HG02798 (cell line): ENCODE measurements at regions not wholly inside any gene's neighbourhood (a gene's known extent, or its start where the extent isn't known, plus 50 kb on each side); places are given as distances from the start of the nearest gene placed in this dataset.
"Not testable (repeated sequence)": the region's sequence is repeated elsewhere in the genome, so short reads cannot be mapped to it uniquely, and the experiment has no call there.

Experiments
- ATAC-seq: cut with Tn5 transposase; IDR thresholded peaks from one replicate; pipeline ENCODE4 v1.9.1; 2021; ENCODE audit warnings: mild to moderate bottlenecking; ENCODE audit not compliant: unreplicated experiment, poor library complexity

GRCh38 chrX:16316331-16316730 is 149.1 kb downstream of the MAGEB17 start:
- ATAC-seq = no peak

DNA sequence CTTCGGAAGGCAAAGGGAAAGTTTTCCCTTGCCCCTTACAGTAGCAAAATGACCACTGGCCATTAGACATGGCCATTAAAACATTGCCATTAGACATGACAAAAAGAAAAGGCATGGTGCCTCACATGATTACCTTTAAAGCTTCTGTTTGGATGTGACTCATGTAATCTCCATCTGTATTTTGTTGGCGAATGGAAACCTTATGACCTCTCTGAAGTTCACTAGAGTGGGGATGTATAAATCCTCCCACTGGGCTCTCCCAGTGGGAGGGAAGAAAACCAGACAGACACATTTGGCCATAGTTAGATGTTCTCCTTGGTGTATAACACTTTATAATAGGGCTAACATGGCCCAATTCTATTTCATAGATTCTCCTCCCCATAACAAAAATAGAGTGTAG is 152.6 kb downstream of the MAGEB17 start:
- no peak for ATAC-seq

- ATAC-seq = no peak
Measured at GRCh38 chrX:16320765-16321355, 153.6 kb downstream of the MAGEB17 start.

GRCh38 chrX:16333453-16333852 is 166.2 kb downstream of the MAGEB17 start:
- no peak for ATAC-seq

DNA sequence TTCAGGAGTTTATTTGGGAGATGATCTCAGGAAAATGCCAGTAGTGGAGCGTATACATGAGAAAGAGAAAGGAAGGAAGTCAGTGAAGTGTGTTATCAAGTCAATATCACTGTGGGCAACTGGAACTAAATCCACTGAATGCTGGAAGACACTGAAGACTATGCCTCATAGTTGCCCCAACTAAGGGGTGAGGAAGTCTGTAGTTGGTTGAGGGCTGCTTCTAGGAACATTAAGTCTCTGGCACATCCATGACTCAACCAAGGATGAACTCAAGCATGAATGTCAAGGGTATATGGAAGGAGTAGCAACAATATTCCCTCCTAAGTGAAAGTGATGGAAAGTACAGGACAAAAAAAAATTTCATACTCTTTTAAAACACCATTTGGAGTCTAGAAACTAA is 167.9 kb downstream of the MAGEB17 start:
- no peak for ATAC-seq

GRCh38 chrX:16347968-16348670 is 180.8 kb downstream of the MAGEB17 start:
- ATAC-seq = no peak

GRCh38 chrX:16357902-16358301 is 190.6 kb downstream of the MAGEB17 start:
- no peak for ATAC-seq

GRCh38 chrX:16360056-16360455 is 192.8 kb downstream of the MAGEB17 start:
- not testable (repeated sequence) for ATAC-seq

DNA sequence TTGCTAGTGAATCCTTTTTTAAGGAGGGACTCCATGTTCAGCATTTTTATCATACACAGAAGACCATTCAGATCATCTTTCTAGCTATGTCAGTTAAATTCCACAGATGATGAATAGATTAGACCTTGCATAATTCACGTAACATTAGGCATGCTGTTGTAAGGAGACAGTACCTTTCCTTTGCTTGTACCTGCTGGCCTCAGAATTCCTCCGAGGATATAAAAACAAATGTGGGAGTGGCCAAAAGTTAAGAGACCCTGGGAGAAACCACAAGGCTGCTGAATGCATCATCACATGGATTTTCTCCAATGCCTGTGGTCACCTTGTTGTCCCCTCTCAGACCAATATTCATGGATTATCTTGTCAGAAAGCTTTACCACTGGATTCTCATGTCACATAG is 201.4 kb downstream of the MAGEB17 start:
- ATAC-seq = no peak

DNA sequence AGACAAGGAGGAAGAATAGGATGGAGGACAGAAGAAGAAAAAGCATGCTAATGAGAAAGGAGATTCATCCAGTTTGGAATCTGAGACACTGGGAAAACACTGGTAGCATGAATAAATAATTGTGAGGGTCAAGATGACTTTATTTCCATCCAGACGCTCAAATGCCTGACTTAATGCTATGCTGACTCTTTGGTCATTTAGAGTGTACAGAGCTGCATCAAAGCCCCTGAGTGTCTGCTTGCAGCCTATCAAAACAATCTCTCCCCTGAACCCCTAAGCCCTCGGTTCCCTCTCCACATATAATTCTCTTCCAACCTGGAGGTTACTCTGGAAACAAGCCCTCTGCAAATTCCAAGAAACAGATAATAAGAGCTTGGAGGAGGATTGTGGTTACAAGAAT is 208.8 kb downstream of the MAGEB17 start:
- no peak for ATAC-seq

- ATAC-seq = no peak
Measured at GRCh38 chrX:16386126-16386525, 218.8 kb downstream of the MAGEB17 start.

GRCh38 chrX:16392597-16392996 is 225.3 kb downstream of the MAGEB17 start:
- no peak for ATAC-seq

GRCh38 chrX:16394290-16394689 is 227.0 kb downstream of the MAGEB17 start:
- ATAC-seq = no peak

GRCh38 chrX:16403808-16404207 is 236.5 kb downstream of the MAGEB17 start:
- no peak for ATAC-seq

GRCh38 chrX:16416588-16416987 is 233.4 kb upstream of the S100G start:
- ATAC-seq = no peak

DNA sequence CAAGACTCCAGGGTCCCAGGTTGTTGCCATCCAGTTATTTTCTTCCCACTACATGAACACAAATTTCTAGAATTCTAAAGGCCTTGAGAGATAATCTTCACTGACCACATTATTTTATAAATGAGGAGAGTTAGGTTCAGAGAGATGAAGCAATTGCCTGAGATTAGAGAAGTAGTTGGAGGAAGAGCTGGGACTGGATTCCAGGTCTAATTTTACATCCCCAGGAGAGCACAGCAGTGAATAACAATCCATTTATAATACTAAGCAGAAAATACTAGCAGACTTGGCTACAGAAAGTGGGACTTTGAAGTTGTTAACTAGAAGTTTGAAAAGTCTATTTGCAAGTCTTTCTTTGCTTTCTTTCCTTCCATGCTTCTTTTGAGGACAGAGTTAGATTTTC is 231.3 kb upstream of the S100G start:
- no peak for ATAC-seq

DNA sequence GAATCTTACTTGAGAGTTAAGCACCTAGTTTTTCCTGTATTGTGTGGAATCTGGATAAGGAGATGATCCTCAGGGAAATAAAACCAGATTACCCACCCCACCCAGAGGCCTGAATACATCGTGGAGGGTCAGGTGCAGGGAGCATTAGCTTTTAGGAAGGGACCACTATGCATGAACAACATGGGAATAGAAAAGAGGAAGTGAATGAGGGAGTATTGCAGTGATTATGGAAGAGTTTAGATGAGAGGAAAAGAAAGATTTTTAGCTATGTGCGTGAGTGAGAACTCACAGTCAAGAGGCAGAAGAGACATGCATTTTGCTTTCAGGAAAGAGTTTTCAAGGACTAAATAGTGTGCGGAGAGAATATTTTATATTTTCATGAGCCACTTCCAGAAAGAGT is 222.3 kb upstream of the S100G start:
- no peak for ATAC-seq

DNA sequence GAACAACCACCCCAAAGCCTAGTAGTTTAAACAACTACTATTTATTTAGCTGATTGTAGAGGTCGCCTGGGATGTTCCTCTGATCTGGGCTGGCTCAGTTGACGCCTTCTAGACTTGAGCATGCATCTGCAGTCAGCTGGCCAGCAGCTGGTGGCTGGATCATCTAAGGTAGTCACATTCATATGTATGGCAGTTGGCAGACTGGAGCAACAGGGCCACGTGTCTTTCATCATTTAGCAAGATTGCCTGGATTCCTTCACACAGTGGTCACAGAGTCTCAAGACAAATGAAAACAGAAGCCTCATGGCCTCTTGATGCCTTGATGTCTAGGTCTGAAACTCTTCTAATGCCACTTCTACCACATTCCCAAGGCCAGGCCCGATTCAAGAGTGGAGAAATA is 220.6 kb upstream of the S100G start:
- no peak for ATAC-seq

DNA sequence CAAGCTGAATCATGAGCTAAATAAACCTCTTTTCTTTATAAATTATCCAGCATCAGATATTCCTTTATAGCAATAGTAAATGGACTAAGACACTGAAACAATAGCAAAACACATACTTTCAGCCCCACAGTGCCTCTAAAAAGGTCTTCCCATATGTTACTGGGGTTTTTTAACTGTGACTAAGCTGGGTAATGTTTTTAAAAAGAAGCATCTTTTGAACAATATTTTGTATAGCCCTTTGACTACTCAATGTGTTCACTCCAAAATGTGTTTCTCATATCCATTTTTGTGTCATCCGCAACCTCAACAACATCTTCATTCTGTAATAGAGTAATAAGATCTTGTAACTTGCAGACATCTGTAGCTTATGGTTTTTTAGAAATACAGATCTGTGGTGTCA is 218.7 kb upstream of the S100G start:
- ATAC-seq = no peak

- ATAC-seq = no peak
Measured at GRCh38 chrX:16433021-16433420, 216.9 kb upstream of the S100G start.

DNA sequence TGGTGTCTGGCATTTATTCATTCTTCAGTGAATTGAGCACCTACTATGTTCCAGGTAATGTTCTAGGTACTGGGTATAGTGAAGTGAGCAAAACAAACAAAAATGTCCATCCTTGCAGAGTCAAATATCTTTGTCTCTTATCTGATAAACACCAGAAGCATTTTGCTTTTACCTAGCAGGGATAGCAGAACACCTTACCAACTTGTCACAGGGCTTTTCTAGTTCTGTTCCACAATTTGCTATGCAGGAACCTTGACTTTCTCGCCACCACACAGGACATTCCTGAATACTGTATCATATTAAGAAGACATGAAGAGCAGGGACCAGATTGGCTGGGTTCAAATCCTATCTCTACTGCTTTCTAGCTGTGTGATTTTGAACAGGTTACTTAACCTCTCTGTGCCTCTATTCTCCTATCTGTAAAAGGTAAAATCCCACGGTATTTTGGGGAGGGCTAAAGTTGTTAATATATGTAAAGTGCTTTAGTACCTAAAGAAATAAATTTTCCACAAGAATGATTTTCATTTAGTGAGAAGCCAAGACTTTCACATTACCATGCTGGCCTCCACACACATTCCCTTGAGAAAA is 214.5 kb upstream of the S100G start:
- ATAC-seq = no peak
